K562 (cell line): ENCODE measurements at regions not wholly inside any gene's neighbourhood (a gene's known extent, or its start where the extent isn't known, plus 50 kb on each side); places are given as distances from the start of the nearest gene placed in this dataset.

Experiments used
- ATAC-seq: fragments of 200-7000 bp; cut with Tn5 transposase; 3 replicates; pipeline ENCODE4 v1.9.1; 2020; ENCODE audit warnings: moderate library complexity
- BruUV-seq: library from RNA; stranded (reverse); fragments of 400-500 nt; replicated peaks from 2 replicates; lab custom pipeline; 2021; lab: Mats Ljungman, UMichigan
- CTCF ChIA-PET: fragments of 300-600 bp; formaldehyde crosslinking; extraction: SDS; loops from one replicate; lab custom pipeline; 2021; ENCODE audit warnings: low intra/inter-chr PET ratio; lab: Yijun Ruan, JAX
- POLR2A ChIA-PET: fragments of 300-600, 350-650 bp; sonication (Branson Sonifier 250); formaldehyde crosslinking; extraction: SDS; loops from one replicate; lab custom pipeline; 2021; ENCODE audit warnings: antibody characterized with exemption, inconsistent platforms; lab: Yijun Ruan, JAX
- DNase-seq, 4 experiments: peaks; one replicate each; pipeline versions ENCODE4 v3.0.0 to v3.0.0-alpha.2; 2011 to 2018; ENCODE audit warnings: low spot score in 3 of 4, mixed read lengths in 3 of 4; ENCODE audit errors: extremely low read depth in 1 of 4
- FAIRE-seq: peaks from 2 replicates; lab custom pipeline; 2011; peaks lifted over from hg19 to GRCh38; lab: Jason Lieb, UNC
- H2AFZ ChIP-seq: 2 replicates; pipeline ENCODE4 v1.6.0; 2011; ENCODE audit warnings: low read depth, low read length, control low read depth, inconsistent platforms
- H3K27ac ChIP-seq: fragments of 200-600 bp; 3 replicates; pipeline ENCODE4 v1.8.0; 2011; ENCODE audit warnings: low read depth, mild to moderate bottlenecking, control low read depth, inconsistent platforms, low read length, moderate library complexity, mixed read lengths; ENCODE audit errors: extremely low read depth
- H3K27me3 ChIP-seq, 2 experiments: fragments of 300-600 bp in 1 of 2; 2 replicates in 1 of 2; 3 replicates in 1 of 2; pipeline versions ENCODE4 v1.6.0 to v1.8.0; 2011; ENCODE audit warnings: inconsistent platforms in 2 of 2, low read length in 2 of 2, mild to moderate bottlenecking in 1 of 2, mixed read lengths in 1 of 2, moderate library complexity in 1 of 2; ENCODE audit not compliant: control insufficient read depth in 2 of 2, insufficient read depth in 2 of 2
- H3K36me3 ChIP-seq: fragments of 300-600 bp; 3 replicates; pipeline ENCODE4 v1.8.0; 2011; ENCODE audit warnings: mild to moderate bottlenecking, low read length, inconsistent platforms; ENCODE audit not compliant: control insufficient read depth, insufficient read depth
- H3K4me1 ChIP-seq, 2 experiments: fragments of 200-600 bp in 1 of 2; replicated peaks in 1 of 2; 2 replicates in 1 of 2; 3 replicates in 1 of 2; pipeline versions ENCODE4 v1.5.1 to v1.8.0; 2011; ENCODE audit warnings: inconsistent platforms in 2 of 2, low read length in 2 of 2, mild to moderate bottlenecking in 1 of 2, mixed read lengths in 1 of 2, moderate library complexity in 1 of 2; ENCODE audit not compliant: control insufficient read depth in 2 of 2, insufficient read depth in 2 of 2
- H3K4me2 ChIP-seq: 2 replicates; pipeline ENCODE4 v1.6.1; 2011; ENCODE audit warnings: low read length, control low read depth, inconsistent platforms, mixed read lengths; ENCODE audit not compliant: insufficient read depth
- H3K4me3 ChIP-seq: fragments of 200-600 bp; sonication (generic), shearing (Covaris generic); 2 replicates; pipeline ENCODE4 v1.5.1; 2016; ENCODE audit warnings: control low read depth, inconsistent platforms
- H3K79me2 ChIP-seq: fragments of 200-600 bp; 3 replicates; pipeline ENCODE4 v1.8.0; 2011; ENCODE audit warnings: low read length, inconsistent platforms; ENCODE audit not compliant: control insufficient read depth, insufficient read depth
- H3K9ac ChIP-seq, 2 experiments: 2 replicates each; pipeline versions ENCODE4 v1.6.0 to v1.6.1; 2011; ENCODE audit warnings: low read depth in 2 of 2, low read length in 2 of 2, control low read depth in 1 of 2, inconsistent platforms in 1 of 2, mild to moderate bottlenecking in 1 of 2, mixed read lengths in 1 of 2; ENCODE audit not compliant: insufficient read depth in 1 of 2
- H3K9me1 ChIP-seq: one replicate; pipeline ENCODE4 v1.6.0; 2011; ENCODE audit warnings: inconsistent platforms, mild to moderate bottlenecking, low read length, moderate library complexity; ENCODE audit not compliant: control insufficient read depth, insufficient read depth
- H3K9me3 ChIP-seq: replicated peaks from 2 replicates; pipeline ENCODE4 v1.5.1; 2011; ENCODE audit warnings: low read depth, low read length, inconsistent platforms; ENCODE audit not compliant: control insufficient read depth, insufficient read depth
- H4K20me1 ChIP-seq: replicated peaks from 2 replicates; pipeline ENCODE4 v1.6.1; 2011; ENCODE audit warnings: low read length, inconsistent platforms, mixed read lengths; ENCODE audit not compliant: control insufficient read depth, insufficient read depth
- BRCA1 ChIP-seq, 2 experiments: fragments of 450-650 bp in 1 of 2; sonication (generic) in 1 of 2; formaldehyde crosslinking in 1 of 2; IDR thresholded peaks; 2 replicates each; pipeline versions ENCODE4 v1.5.0 to v1.6.1; 2017 to 2020; ENCODE audit warnings: mild to moderate bottlenecking in 1 of 2, missing genetic modification reagents in 1 of 2
- DEAF1 ChIP-seq: fragments of 450-650 bp; formaldehyde crosslinking; IDR thresholded peaks from 2 replicates; pipeline ENCODE4 v1.4.0; 2020; ENCODE audit warnings: mild to moderate bottlenecking, moderate library complexity
- EP300 ChIP-seq: IDR thresholded peaks from 2 replicates; pipeline ENCODE4 v1.6.1; 2012; ENCODE audit warnings: low read length, improper control_type of control experiment
- SMAD3 ChIP-seq: fragments of 450-650 bp; formaldehyde crosslinking; conservative IDR thresholded peaks from 2 replicates; pipeline ENCODE4 v1.4.0; 2020; ENCODE audit warnings: mild to moderate bottlenecking
- SREBF2 ChIP-seq: sonication (generic); formaldehyde crosslinking; IDR thresholded peaks from 2 replicates; pipeline ENCODE4 v1.4.0; 2020; ENCODE audit warnings: mild to moderate bottlenecking, missing genetic modification reagents
- WGBS: fragments of 100-300 bp; shearing (Covaris generic); methylation state at CpG from one replicate; pipeline ENCODE4 v1.1.6; 2016; ENCODE audit warnings: low coverage, mixed read lengths; ENCODE audit not compliant: insufficient coverage; ENCODE audit errors: missing lambda C conversion rate; 5-methylcytosine and 5-hydroxymethylcytosine counted together
- in situ Hi-C: fragments of 300-500 bp; cut with MboI; formaldehyde crosslinking; loops from 4 replicates; pipeline ENCODE4 v1.15.0; 2018; ENCODE audit warnings: inconsistent platforms, mixed read lengths
- intact Hi-C: fragments of 100-400 bp; cut with micrococcal nuclease; formaldehyde crosslinking; loops from 2 replicates; pipeline ENCODE4 v1.14.2; 2022

- FAIRE-seq: no peak
- ChIA-PET CTCF (no interaction called here), POLR2A (interaction anchor here (0.5 kb wide), 1 partner anchor 196 kb away, joined by 3 read pairs; no protein-coding TSS in a partner anchor)
- peaks cover 0 to 9% of the 10 kb centered on the region in 2 experiments; a peak in 1 of 5 replicates for H3K4me1 ChIP-seq
- H3K9ac ChIP-seq: no peak overlapping the region
- DNase-seq: no peak
- 32% methylated on average over 4 of the region's 5 CpGs for WGBS
- no peak overlapping the region for H3K27ac ChIP-seq
- H3K4me2 ChIP-seq: no peak overlapping the region
- H3K4me3 ChIP-seq: no peak overlapping the region
- BruUV-seq: no TSS peak
- in situ Hi-C loops: no loop called here
- no peaks in the 10 kb centered on the region for H3K36me3 ChIP-seq
- no peaks in the 10 kb centered on the region for H3K9me3 ChIP-seq
- intact Hi-C loops: no loop called here
- no peaks in the 10 kb centered on the region for H4K20me1 ChIP-seq
- TF ChIP-seq EP300 (no peak), SMAD3 (CRISPR knock-in tag) (no peak), BRCA1 (IDR thresholded peaks at IDR 0.05) (no peak), BRCA1 (CRISPR knock-in tag; IDR thresholded peaks at IDR 0.05) (no peak)
- TF ChIP-seq, all 486 proteins: peak for 0
- peak; percentile 57; the same call in 2 of the 3 replicates for ATAC-seq
- no peak overlapping the region for H2AFZ ChIP-seq
- no peaks in the 10 kb centered on the region for H3K9me1 ChIP-seq
- no peaks in the 10 kb centered on the region for H3K79me2 ChIP-seq
- H3K27me3 ChIP-seq: no peaks in the 10 kb centered on the region
These were observed 63.9 kb upstream of the FAT1 start for GRCh38 chr4:186787536-186787935.

GRCh38 chr4:186789651-186790050 is 66.0 kb upstream of the FAT1 start:
- H2AFZ ChIP-seq: no peak overlapping the region
- no peak overlapping the region for H3K9ac ChIP-seq
- TF ChIP-seq DEAF1: no peak
- no peak for TF ChIP-seq SREBF2
- TF ChIP-seq, all 486 proteins: peak for 0
- peaks cover 0 to 5% of the 10 kb centered on the region in 2 experiments; a peak in 1 of 5 replicates for H3K4me1 ChIP-seq
- DNase-seq (no peak), ATAC-seq (no peak), FAIRE-seq (peak; percentile 23)
- no peaks in the 10 kb centered on the region for H4K20me1 ChIP-seq
- H3K9me3 ChIP-seq: no peaks in the 10 kb centered on the region
- no peak overlapping the region for H3K4me2 ChIP-seq
- H3K27ac ChIP-seq: no peak overlapping the region
- in situ Hi-C loops: no loop called here
- ChIA-PET CTCF (no interaction called here), POLR2A (no interaction called here)
- H3K27me3 ChIP-seq: no peaks in the 10 kb centered on the region
- no peak overlapping the region for H3K4me3 ChIP-seq
- no peaks in the 10 kb centered on the region for H3K9me1 ChIP-seq
- H3K36me3 ChIP-seq: no peaks in the 10 kb centered on the region
- intact Hi-C loops: no loop called here
- BruUV-seq: no TSS peak
- H3K79me2 ChIP-seq: no peaks in the 10 kb centered on the region
- 49% methylated on average over 3 of the region's 3 CpGs for WGBS
